HEK293 (cell line): ENCODE measurements at regions not wholly inside any gene's neighbourhood (a gene's known extent, or its start where the extent isn't known, plus 50 kb on each side); places are given as distances from the start of the nearest gene placed in this dataset.

Experiments
- CTCF ChIA-PET: fragments of 350-600 bp; formaldehyde crosslinking; extraction: SDS; loops from one replicate; lab custom pipeline; 2021; ENCODE audit warnings: antibody characterized with exemption; lab: Yijun Ruan, JAX
- POLR2A ChIA-PET: fragments of 300-600 bp; formaldehyde crosslinking; extraction: SDS; loops from one replicate; lab custom pipeline; 2020; ENCODE audit warnings: antibody characterized with exemption, inconsistent platforms; lab: Yijun Ruan, JAX
- H3K27ac ChIP-seq: fragments of 200-500 bp; sonication (Bioruptor generic); 2 replicates; pipeline ENCODE4 v1.5.1; 2014; ENCODE audit warnings: low read depth, low read length, control low read depth, inconsistent platforms; ENCODE audit errors: extremely low read depth
- H3K36me3 ChIP-seq, 2 experiments: fragments of 200-500 bp in 1 of 2; sonication (Bioruptor generic) in 1 of 2; 1 replicate in 1 of 2; 2 replicates in 1 of 2; pipeline ENCODE4 v1.5.1; 2014 to 2017; ENCODE audit warnings: inconsistent platforms in 2 of 2, low read length in 2 of 2; ENCODE audit not compliant: control insufficient read depth in 2 of 2, insufficient read depth in 1 of 2
- H3K4me1 ChIP-seq: fragments of 200-500 bp; sonication (Bioruptor generic); 2 replicates; pipeline ENCODE4 v1.5.1; 2014; ENCODE audit warnings: mild to moderate bottlenecking, low read length, inconsistent platforms; ENCODE audit not compliant: control insufficient read depth, insufficient read depth
- H3K4me3 ChIP-seq: 2 replicates; pipeline ENCODE4 v1.5.1; 2011; ENCODE audit warnings: low read depth, mild to moderate bottlenecking, control low read depth, low read length, moderate library complexity
- H3K9me3 ChIP-seq: fragments of 200-500 bp; sonication (Bioruptor generic); 2 replicates; pipeline ENCODE4 v1.5.1; 2014; ENCODE audit warnings: low read depth, low read length, inconsistent platforms; ENCODE audit not compliant: control insufficient read depth, insufficient read depth
- BCL11A ChIP-seq: fragments of 450-650 bp; formaldehyde crosslinking; IDR thresholded peaks from 2 replicates; pipeline ENCODE4 v1.5.1; 2016; ENCODE audit warnings: low read depth, missing biosample characterization, missing genetic modification characterization
- MZF1 ChIP-seq: fragments of 450-650 bp; formaldehyde crosslinking; IDR thresholded peaks from 2 replicates; pipeline ENCODE4 v1.5.1; 2017; ENCODE audit warnings: missing biosample characterization, missing genetic modification characterization, borderline replicate concordance
- SP7 ChIP-seq: fragments of 450-650 bp; formaldehyde crosslinking; IDR thresholded peaks from 2 replicates; pipeline ENCODE4 v1.5.1; 2016; ENCODE audit warnings: missing biosample characterization, missing genetic modification characterization
- WT1 ChIP-seq: fragments of 450-650 bp; formaldehyde crosslinking; IDR thresholded peaks from 2 replicates; pipeline ENCODE4 v1.5.1; 2016; ENCODE audit warnings: missing biosample characterization, missing genetic modification characterization
- ZEB2 ChIP-seq: fragments of 450-650 bp; formaldehyde crosslinking; IDR thresholded peaks from 2 replicates; pipeline ENCODE4 v1.5.1; 2016; ENCODE audit warnings: missing biosample characterization, missing genetic modification characterization
- ZNF112 ChIP-seq: fragments of 450-650 bp; formaldehyde crosslinking; IDR thresholded peaks from 2 replicates; pipeline ENCODE4 v1.5.0; 2017; ENCODE audit warnings: missing biosample characterization, missing genetic modification characterization
- ZNF121 ChIP-seq: fragments of 450-650 bp; formaldehyde crosslinking; IDR thresholded peaks from 2 replicates; pipeline ENCODE4 v1.5.1; 2016; ENCODE audit warnings: missing biosample characterization, missing genetic modification characterization
- ZNF157 ChIP-seq: fragments of 450-650 bp; formaldehyde crosslinking; IDR thresholded peaks from 2 replicates; pipeline ENCODE4 v1.5.1; 2016; ENCODE audit warnings: missing biosample characterization, missing genetic modification characterization
- ZNF16 ChIP-seq: fragments of 450-650 bp; formaldehyde crosslinking; IDR thresholded peaks from 2 replicates; pipeline ENCODE4 v1.5.1; 2016; ENCODE audit warnings: low read depth, missing biosample characterization, missing genetic modification characterization
- ZNF214 ChIP-seq: fragments of 450-650 bp; formaldehyde crosslinking; IDR thresholded peaks from 2 replicates; pipeline ENCODE4 v1.5.1; 2017; ENCODE audit warnings: missing biosample characterization, mild to moderate bottlenecking, missing genetic modification characterization, borderline replicate concordance
- ZNF292 ChIP-seq: fragments of 450-650 bp; formaldehyde crosslinking; IDR thresholded peaks from 2 replicates; pipeline ENCODE4 v1.5.1; 2016; ENCODE audit warnings: low read depth, missing biosample characterization, missing genetic modification characterization, borderline replicate concordance
- ZNF311 ChIP-seq: fragments of 450-650 bp; formaldehyde crosslinking; IDR thresholded peaks from 2 replicates; pipeline ENCODE4 v1.5.1; 2017; ENCODE audit warnings: missing biosample characterization, missing genetic modification characterization, borderline replicate concordance
- ZNF335 ChIP-seq: fragments of 450-650 bp; formaldehyde crosslinking; conservative IDR thresholded peaks from 2 replicates; pipeline ENCODE4 v1.5.1; 2016; ENCODE audit warnings: missing biosample characterization, missing genetic modification characterization
- ZNF391 ChIP-seq: fragments of 450-650 bp; formaldehyde crosslinking; IDR thresholded peaks from 2 replicates; pipeline ENCODE4 v1.5.1; 2016; ENCODE audit warnings: low read depth, missing biosample characterization, missing genetic modification characterization, borderline replicate concordance
- ZNF488 ChIP-seq: fragments of 450-650 bp; formaldehyde crosslinking; IDR thresholded peaks from 2 replicates; pipeline ENCODE4 v1.5.1; 2016; ENCODE audit warnings: missing biosample characterization, missing genetic modification characterization
- ZNF571 ChIP-seq: fragments of 450-650 bp; formaldehyde crosslinking; IDR thresholded peaks from 2 replicates; pipeline ENCODE4 v1.5.0; 2017; ENCODE audit warnings: missing biosample characterization, missing genetic modification characterization
- ZNF623 ChIP-seq: fragments of 450-650 bp; formaldehyde crosslinking; IDR thresholded peaks from 2 replicates; pipeline ENCODE4 v1.5.1; 2016; ENCODE audit warnings: missing biosample characterization, missing genetic modification characterization
- ZNF624 ChIP-seq: fragments of 450-650 bp; formaldehyde crosslinking; IDR thresholded peaks from 2 replicates; pipeline ENCODE4 v1.5.1; 2017; ENCODE audit warnings: missing biosample characterization, missing genetic modification characterization
- ZNF837 ChIP-seq: fragments of 450-650 bp; formaldehyde crosslinking; IDR thresholded peaks from 2 replicates; pipeline ENCODE4 v1.5.1; 2016; ENCODE audit warnings: missing biosample characterization, missing genetic modification characterization
- TF ChIP-seq, protein P1 (sequence below): fragments of 450-650 bp; formaldehyde crosslinking; IDR thresholded peaks from 2 replicates; pipeline ENCODE4 v1.5.1; 2016; ENCODE audit warnings: missing biosample characterization, missing genetic modification characterization
- TF ChIP-seq, protein P2 (sequence below): fragments of 450-650 bp; formaldehyde crosslinking; IDR thresholded peaks from 2 replicates; pipeline ENCODE4 v1.5.1; 2016; ENCODE audit warnings: missing biosample characterization, missing genetic modification characterization
- TF ChIP-seq, protein P3 (sequence below): fragments of 450-650 bp; formaldehyde crosslinking; IDR thresholded peaks from 2 replicates; pipeline ENCODE4 v1.5.1; 2016; ENCODE audit warnings: missing biosample characterization, missing genetic modification characterization
- TF ChIP-seq, protein P4 (sequence below): fragments of 450-650 bp; IDR thresholded peaks from 2 replicates; pipeline ENCODE4 v1.5.1; 2018; ENCODE audit warnings: missing biosample characterization, mild to moderate bottlenecking, missing genetic modification characterization

DNA sequence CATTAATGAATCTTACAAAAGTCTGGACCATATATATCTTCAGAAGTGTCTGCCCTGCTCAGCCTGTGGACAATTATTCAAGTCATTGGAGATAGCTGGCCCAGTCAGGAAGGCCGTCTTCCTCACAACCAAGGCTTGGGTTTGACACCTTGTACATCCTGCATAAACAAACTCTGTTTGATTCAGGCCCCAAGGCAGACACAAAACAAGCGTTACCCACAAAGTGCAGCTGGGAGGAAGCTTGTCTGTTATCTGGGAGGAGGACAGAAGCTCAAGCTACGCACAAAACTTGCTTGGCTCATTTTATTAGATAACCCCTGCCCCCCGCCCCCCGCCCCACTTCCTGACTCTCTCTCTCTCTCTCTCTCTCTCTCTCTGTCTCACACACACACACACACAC is 166.9 kb upstream of the WDR11 start:
- Histone ChIP-seq H3K27ac (no peak overlapping the region), H3K4me1 (no peaks in the 10 kb centered on the region), H3K4me3 (no peak overlapping the region)
- POLR2A ChIA-PET: no interaction called here
- TF ChIP-seq ZNF112 (tag by site-specific recombination) (no peak), ZNF623 (tag by site-specific recombination) (no peak), ZNF16 (tag by site-specific recombination) (no peak), WT1 (tag by site-specific recombination) (no peak), ZEB2 (tag by site-specific recombination) (no peak), ZNF292 (tag by site-specific recombination) (no peak), ZNF311 (tag by site-specific recombination) (no peak), ZNF121 (tag by site-specific recombination) (no peak), ZNF837 (tag by site-specific recombination) (no peak), ZNF624 (tag by site-specific recombination) (no peak)
- TF ChIP-seq, all 188 proteins: peak for 0
- CTCF ChIA-PET: no interaction called here
- Histone ChIP-seq H3K9me3 (no peaks in the 10 kb centered on the region), H3K36me3 (no peaks in the 10 kb centered on the region)

DNA sequence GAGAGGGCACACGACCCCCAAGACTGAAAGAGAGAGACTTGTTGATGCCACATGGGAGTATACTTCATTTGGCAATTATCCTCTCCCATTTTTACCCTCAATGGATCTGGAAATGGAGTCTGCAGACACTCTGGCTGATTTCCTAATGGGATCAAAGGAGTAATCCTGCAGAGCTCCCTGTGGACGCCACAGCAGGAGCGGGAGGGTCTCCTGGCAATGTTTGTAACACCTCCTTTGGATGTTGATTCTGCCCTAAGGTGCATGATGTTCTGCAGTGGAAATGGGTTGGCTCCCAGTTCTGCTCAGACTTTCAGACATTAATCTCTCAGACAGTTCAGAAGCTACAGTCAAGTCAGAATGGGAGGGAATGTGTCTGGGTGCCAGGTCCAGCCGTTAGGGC is 166.0 kb upstream of the WDR11 start:
- H3K9me3 ChIP-seq: no peaks in the 10 kb centered on the region
- ChIA-PET POLR2A (no interaction called here), CTCF (no interaction called here)
- H3K4me1 ChIP-seq: no peaks in the 10 kb centered on the region
- TF ChIP-seq, protein P1, sequence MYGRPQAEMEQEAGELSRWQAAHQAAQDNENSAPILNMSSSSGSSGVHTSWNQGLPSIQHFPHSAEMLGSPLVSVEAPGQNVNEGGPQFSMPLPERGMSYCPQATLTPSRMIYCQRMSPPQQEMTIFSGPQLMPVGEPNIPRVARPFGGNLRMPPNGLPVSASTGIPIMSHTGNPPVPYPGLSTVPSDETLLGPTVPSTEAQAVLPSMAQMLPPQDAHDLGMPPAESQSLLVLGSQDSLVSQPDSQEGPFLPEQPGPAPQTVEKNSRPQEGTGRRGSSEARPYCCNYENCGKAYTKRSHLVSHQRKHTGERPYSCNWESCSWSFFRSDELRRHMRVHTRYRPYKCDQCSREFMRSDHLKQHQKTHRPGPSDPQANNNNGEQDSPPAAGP: no peak
- no peak for TF ChIP-seq ZNF391 (tag by site-specific recombination)
- no peak for TF ChIP-seq ZNF571
- TF ChIP-seq ZNF488 (tag by site-specific recombination): no peak
- TF ChIP-seq, protein P2, sequence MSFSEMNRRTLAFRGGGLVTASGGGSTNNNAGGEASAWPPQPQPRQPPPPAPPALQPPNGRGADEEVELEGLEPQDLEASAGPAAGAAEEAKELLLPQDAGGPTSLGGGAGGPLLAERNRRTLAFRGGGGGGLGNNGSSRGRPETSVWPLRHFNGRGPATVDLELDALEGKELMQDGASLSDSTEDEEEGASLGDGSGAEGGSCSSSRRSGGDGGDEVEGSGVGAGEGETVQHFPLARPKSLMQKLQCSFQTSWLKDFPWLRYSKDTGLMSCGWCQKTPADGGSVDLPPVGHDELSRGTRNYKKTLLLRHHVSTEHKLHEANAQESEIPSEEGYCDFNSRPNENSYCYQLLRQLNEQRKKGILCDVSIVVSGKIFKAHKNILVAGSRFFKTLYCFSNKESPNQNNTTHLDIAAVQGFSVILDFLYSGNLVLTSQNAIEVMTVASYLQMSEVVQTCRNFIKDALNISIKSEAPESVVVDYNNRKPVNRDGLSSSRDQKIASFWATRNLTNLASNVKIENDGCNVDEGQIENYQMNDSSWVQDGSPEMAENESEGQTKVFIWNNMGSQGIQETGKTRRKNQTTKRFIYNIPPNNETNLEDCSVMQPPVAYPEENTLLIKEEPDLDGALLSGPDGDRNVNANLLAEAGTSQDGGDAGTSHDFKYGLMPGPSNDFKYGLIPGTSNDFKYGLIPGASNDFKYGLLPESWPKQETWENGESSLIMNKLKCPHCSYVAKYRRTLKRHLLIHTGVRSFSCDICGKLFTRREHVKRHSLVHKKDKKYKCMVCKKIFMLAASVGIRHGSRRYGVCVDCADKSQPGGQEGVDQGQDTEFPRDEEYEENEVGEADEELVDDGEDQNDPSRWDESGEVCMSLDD (tag by site-specific recombination): no peak
- no peak for TF ChIP-seq MZF1 (tag by site-specific recombination)
- no peak for TF ChIP-seq SP7
- no peak for TF ChIP-seq ZNF335
- TF ChIP-seq, protein P3, sequence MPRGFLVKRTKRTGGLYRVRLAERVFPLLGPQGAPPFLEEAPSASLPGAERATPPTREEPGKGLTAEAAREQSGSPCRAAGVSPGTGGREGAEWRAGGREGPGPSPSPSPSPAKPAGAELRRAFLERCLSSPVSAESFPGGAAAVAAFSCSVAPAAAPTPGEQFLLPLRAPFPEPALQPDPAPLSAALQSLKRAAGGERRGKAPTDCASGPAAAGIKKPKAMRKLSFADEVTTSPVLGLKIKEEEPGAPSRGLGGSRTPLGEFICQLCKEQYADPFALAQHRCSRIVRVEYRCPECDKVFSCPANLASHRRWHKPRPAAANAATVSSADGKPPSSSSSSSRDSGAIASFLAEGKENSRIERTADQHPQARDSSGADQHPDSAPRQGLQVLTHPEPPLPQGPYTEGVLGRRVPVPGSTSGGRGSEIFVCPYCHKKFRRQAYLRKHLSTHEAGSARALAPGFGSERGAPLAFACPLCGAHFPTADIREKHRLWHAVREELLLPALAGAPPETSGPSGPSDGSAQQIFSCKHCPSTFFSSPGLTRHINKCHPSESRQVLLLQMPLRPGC (tag by site-specific recombination): no peak
- no peak for TF ChIP-seq BCL11A (tag by site-specific recombination)
- TF ChIP-seq ZNF214 (tag by site-specific recombination): no peak
- no peak for TF ChIP-seq ZNF157
- TF ChIP-seq, protein P4, sequence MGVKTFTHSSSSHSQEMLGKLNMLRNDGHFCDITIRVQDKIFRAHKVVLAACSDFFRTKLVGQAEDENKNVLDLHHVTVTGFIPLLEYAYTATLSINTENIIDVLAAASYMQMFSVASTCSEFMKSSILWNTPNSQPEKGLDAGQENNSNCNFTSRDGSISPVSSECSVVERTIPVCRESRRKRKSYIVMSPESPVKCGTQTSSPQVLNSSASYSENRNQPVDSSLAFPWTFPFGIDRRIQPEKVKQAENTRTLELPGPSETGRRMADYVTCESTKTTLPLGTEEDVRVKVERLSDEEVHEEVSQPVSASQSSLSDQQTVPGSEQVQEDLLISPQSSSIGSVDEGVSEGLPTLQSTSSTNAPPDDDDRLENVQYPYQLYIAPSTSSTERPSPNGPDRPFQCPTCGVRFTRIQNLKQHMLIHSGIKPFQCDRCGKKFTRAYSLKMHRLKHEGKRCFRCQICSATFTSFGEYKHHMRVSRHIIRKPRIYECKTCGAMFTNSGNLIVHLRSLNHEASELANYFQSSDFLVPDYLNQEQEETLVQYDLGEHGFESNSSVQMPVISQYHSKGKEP: no peak
- H3K4me3 ChIP-seq: no peak overlapping the region
- no peaks in the 10 kb centered on the region for H3K36me3 ChIP-seq
- H3K27ac ChIP-seq: no peak overlapping the region
